Activated naive CD4-positive, alpha-beta T cell treated with anti-CD3 and anti-CD28 coated beads, Interleukin-2, amount 50 U/mL, for 72 hours (primary cell): ENCODE measurements at regions not wholly inside any gene's neighbourhood (a gene's known extent, or its start where the extent isn't known, plus 50 kb on each side); places are given as distances from the start of the nearest gene placed in this dataset.
"Not testable (repeated sequence)": the region's sequence is repeated elsewhere in the genome, so short reads cannot be mapped to it uniquely, and the experiment has no call there.

Experiments used
- ATAC-seq, 2 donors: fragments of 150-1000 bp; cut with Tn5 transposase; 2 replicates each; pipeline ENCODE4 v1.10.0; 2021; ENCODE audit warnings: mild to moderate bottlenecking in 2 of 2, moderate library complexity in 2 of 2
- DNase-seq, 2 donors: peaks; one replicate each; pipeline ENCODE4 v3.0.0; 2021 to 2022; ENCODE audit warnings: low spot score in 2 of 2
- H3K27ac Mint-ChIP-seq, 2 donors: one replicate each; pipeline ENCODE4 v1.8.0; 2022; ENCODE audit warnings: mild to moderate bottlenecking in 2 of 2, mixed read lengths in 2 of 2
- H3K36me3 Mint-ChIP-seq, 2 donors: one replicate each; pipeline ENCODE4 v1.8.0; 2022; ENCODE audit warnings: mixed read lengths in 2 of 2
- H3K9me3 Mint-ChIP-seq, 2 donors: one replicate each; pipeline ENCODE4 v1.8.0; 2022; ENCODE audit warnings: mixed read lengths in 2 of 2

GRCh38 chr2:42984617-42985016 lies 192.2 kb upstream of the HAAO start:
- DNase-seq (peak in 1 of 2 donors; percentile 47), ATAC-seq (no peak)
- Mint-ChIP-seq H3K36me3 (no peaks in the 10 kb centered on the region), H3K9me3 (no peaks in the 10 kb centered on the region), H3K27ac (no peak overlapping the region)

DNA sequence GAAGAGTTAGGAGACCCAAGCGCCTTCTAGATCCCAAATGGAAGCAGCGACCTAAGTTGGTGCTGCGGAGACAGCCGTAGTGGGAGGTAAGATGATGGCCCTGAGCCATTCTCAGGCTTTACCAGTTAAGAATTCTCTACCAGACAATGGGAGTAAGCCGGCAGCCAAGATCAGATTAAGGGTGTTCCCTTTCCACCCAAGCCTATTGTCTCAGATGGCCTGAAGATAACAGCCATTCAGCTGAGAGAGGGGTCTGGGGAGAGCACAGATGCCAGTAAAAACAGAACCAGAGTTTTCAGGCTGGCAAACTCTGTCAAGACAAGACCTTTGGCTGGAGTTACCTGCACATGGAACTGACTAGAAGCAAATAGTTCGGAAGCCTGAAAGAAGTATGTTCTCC lies 191.7 kb upstream of the HAAO start:
- H3K36me3 Mint-ChIP-seq, result no peaks in the 10 kb centered on the region
- H3K27ac Mint-ChIP-seq, result no peak overlapping the region
- ATAC-seq, result no peak
- no peak for DNase-seq
- no peaks in the 10 kb centered on the region for H3K9me3 Mint-ChIP-seq

GRCh38 chr2:42980764-42981416 lies 188.5 kb upstream of the HAAO start:
- peak in 1 of 2 donors; percentile 52 for DNase-seq
- Mint-ChIP-seq H3K9me3 (no peaks in the 10 kb centered on the region), H3K36me3 (no peaks in the 10 kb centered on the region), H3K27ac (no peak overlapping the region)
- ATAC-seq, result no peak

GRCh38 chr2:42979870-42980763 lies 187.7 kb upstream of the HAAO start:
- no peaks in the 10 kb centered on the region for H3K36me3 Mint-ChIP-seq
- ATAC-seq, result no peak

DNA sequence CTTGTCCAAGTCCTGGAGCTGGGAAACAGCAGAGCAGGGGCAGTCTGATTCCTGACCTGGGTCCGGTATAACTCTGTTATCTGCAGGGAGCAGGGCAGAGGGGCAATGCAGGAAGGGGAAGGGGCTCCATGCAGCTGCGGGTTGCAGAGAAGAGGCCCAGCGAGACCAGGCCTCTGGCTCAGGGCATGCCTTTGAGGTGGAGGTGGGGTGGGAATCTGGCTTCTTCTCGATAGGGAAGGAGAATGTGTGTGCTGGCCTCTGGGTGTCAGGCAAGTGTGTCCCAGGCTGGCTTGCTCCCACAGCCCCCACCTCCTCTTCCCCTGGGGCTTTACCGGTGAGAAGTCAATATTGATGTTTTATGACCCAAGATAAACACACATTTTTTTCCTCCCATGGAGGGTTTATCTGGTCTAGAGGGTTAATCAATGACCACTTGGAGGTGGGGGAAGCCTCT lies 187.1 kb upstream of the HAAO start:
- ATAC-seq, result no peak
- Mint-ChIP-seq H3K36me3 (no peaks in the 10 kb centered on the region), H3K27ac (no peak overlapping the region), H3K9me3 (no peaks in the 10 kb centered on the region)
- DNase-seq, result peak in 1 of 2 donors; percentile 51

More at GRCh38 chr2:42979870-42980763, 187.7 kb upstream of the HAAO start:
- DNase-seq, result peak in 1 of 2 donors; percentile 4
- H3K9me3 Mint-ChIP-seq, result no peaks in the 10 kb centered on the region
- H3K27ac Mint-ChIP-seq, result no peak overlapping the region

DNA sequence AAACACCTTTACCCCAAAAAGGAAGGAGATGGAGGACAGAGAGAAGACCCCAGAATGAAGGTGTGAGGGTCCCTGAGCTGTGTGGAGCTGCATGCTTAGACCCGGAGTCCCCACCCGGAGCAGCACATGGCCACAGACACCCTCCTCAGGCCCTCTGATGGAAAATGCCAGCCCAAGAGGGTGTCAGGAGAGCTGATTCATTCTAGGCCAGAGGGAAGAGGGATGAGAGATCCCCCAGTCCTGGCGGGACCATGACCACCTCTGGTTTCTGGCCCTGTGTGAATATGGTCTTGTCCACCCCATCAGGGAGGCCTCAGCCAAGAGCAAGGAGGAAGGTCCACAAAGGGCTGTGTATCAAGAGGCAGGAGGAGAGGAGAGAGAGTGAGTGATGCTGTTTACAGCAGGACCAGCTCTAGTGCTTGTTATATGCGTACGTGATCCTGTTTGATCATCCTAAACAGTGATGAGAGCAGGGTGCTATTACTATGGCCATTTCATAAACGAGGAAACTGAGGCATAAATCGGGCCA lies 186.6 kb upstream of the HAAO start:
- ATAC-seq (no peak), DNase-seq (peak in 1 of 2 donors; percentile 41)
- H3K36me3 Mint-ChIP-seq, result no peaks in the 10 kb centered on the region
- H3K27ac Mint-ChIP-seq, result no peak overlapping the region
- no peaks in the 10 kb centered on the region for H3K9me3 Mint-ChIP-seq

DNA sequence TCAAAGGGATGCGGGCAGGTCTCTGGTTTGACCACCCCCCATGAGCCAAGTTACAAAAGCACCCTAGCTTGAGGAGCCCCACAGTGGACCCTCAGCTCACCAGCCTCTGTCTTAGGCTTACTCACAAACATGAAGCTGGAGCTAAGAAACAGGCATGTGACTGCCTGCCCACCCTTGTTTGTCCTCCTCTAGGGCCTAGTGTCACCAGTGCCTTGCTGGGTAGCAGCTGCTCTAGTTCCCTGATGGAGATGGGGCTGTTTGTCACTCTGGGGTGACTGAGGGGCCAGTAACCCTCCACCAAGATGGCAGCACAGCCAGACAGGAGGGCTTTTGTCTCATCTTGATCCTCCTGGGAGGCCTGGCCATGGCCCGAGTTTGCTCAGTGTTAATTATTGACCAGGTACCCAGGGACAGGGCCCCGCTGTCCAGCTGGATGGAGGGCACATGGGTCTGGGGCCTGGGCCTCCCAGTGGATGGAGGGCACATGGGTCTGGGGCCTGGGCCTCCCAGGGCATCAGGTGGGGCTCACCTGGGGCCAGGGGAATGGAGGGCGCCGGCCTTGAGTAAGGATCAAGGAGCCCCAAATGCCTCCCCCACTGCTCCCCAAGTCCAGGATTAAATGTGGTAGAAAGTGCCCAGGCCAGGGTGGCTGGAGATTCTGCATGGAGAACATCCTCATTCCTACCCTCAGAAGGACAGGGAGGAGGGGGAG lies 185.9 kb upstream of the HAAO start:
- Mint-ChIP-seq H3K36me3 (no peaks in the 10 kb centered on the region), H3K9me3 (no peaks in the 10 kb centered on the region), H3K27ac (no peak overlapping the region)
- DNase-seq (peak in 1 of 2 donors; percentile 16), ATAC-seq (no peak)

DNA sequence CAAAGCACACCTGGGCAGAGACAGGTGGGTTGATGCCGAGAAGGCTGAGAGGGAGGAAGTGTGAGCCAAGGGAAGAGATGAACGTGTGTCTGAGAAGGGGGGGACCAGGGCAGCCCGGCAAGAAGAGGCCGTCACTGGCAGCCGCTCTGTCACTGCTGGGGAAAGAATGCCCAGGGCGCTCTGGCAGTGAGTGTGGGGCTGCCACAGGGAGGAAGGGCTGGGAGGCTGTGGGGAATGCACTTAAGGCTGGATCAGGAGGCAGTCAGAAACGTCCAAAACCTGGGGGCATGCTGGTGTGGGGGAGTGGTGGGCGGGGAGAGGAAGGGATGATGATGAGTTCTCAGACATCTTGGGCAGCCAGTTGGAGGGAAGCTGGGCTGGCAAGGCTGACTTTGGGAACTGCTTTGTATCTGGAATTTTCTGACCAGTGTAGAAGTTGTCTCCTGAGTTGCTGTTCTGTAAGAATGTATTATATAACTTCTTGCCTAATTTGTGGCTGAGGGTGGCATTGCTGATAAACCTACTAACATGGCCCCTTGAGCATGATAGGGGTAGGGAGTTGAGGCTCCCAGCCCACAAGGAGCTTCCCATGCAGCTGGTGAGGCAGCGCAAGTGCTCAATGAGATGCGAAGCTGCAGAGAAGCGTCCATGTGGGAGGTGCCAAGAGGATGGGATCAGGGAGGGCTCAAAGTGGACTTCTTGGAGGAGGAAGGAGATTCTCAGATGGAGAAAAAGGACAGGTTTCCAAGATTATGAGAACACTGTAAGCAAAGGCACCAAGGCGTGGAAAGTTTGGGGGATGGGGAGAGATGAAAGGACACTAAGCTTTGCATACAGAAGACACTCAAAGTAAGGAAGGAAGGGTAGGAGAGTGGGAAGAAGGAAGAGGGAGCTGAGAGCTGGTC lies 185.1 kb upstream of the HAAO start:
- H3K36me3 Mint-ChIP-seq, result no peaks in the 10 kb centered on the region
- peak in 1 of 2 donors; percentile 3 for DNase-seq
- no peaks in the 10 kb centered on the region for H3K9me3 Mint-ChIP-seq
- H3K27ac Mint-ChIP-seq, result no peak overlapping the region
- ATAC-seq, result no peak

DNA sequence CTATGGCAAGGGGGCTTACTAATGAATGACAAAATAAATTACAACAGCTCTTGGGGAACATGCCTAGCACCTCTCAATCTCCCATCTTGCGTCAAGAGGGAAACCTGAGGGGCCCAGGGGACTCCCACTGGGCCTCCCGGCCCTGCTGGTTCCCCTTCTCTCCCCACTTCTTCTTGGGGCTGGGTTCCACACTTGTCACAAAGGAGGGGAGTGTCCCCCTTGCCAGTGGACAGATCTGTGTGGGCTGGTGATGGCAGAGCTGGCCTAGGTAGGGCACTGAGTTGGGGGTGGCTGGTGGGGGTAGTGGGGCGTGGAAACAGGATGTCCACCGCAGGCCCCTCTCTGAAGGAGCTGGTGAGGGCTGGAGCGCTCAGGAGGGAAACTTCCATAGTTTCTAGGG lies 184.0 kb upstream of the HAAO start:
- H3K9me3 Mint-ChIP-seq, result no peaks in the 10 kb centered on the region
- no peaks in the 10 kb centered on the region for H3K36me3 Mint-ChIP-seq
- no peak for ATAC-seq
- DNase-seq, result no peak
- H3K27ac Mint-ChIP-seq, result no peak overlapping the region

DNA sequence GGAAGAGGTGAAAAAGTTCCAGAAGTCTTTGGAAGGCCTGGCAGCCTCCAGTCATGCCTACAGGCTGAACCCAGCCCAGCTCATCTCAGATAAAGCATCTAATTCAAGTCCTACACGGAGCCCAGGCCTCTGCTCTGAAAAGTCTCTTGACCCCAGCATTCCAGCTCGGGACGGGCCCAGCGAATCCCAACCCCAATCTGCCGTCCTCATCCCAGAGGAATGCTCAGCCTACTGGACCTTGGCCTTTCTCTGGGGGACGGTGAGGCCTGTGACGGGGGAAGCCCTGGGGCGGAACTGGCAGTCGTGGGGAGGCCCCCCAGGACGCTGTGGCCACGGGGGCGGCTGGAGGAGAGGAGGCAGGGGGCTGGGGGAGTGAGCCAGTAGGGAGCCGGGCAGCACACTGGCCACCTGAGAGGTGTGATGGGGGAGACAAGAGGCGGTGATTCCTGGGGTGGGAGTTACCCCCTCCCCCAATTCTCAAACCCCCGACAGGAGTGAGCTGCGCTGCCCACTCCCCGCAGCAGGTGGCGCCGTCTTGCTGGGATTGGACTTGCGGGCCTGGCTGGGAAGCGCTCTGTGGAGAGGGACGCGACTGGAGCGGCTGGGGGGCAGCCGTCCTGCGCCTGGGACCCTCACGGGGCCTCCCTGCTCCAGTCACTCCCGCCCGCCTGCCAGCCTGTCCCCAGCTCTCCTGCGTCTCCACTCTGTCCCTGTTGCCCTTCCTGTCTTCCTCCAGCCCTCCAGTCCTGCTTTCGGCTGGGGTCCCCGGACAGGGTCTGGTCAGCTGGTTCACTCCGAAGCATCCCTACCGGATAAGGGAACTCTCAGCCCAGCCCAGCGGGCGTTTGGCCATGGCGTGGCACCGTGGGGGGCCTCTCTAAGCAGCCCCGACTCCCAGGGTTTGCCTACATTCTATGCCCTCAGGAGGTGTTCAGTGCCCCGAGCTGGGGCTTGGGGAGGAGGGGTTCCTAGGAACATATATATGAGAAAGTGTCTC lies 182.6 kb upstream of the HAAO start:
- peak in 1 of 2 donors; percentile 71 for DNase-seq
- no peaks in the 10 kb centered on the region for H3K36me3 Mint-ChIP-seq
- H3K9me3 Mint-ChIP-seq, result no peaks in the 10 kb centered on the region
- H3K27ac Mint-ChIP-seq, result peak overlapping the region in 1 of 2 donors; percentile 17
- ATAC-seq, result peak in 1 of 2 donors; percentile 33

- Mint-ChIP-seq H3K27ac (peak overlapping the region in 1 of 2 donors; percentile 17), H3K36me3 (no peaks in the 10 kb centered on the region), H3K9me3 (no peaks in the 10 kb centered on the region)
- DNase-seq (no peak), ATAC-seq (no peak)
Observed at GRCh38 chr2:42974169-42974720, 181.9 kb upstream of the HAAO start.

GRCh38 chr2:42973726-42974125 lies 181.3 kb upstream of the HAAO start:
- Mint-ChIP-seq H3K36me3 (no peaks in the 10 kb centered on the region), H3K27ac (peak overlapping the region in 1 of 2 donors; percentile 17), H3K9me3 (no peaks in the 10 kb centered on the region)
- no peak for ATAC-seq
- DNase-seq, result no peak

DNA sequence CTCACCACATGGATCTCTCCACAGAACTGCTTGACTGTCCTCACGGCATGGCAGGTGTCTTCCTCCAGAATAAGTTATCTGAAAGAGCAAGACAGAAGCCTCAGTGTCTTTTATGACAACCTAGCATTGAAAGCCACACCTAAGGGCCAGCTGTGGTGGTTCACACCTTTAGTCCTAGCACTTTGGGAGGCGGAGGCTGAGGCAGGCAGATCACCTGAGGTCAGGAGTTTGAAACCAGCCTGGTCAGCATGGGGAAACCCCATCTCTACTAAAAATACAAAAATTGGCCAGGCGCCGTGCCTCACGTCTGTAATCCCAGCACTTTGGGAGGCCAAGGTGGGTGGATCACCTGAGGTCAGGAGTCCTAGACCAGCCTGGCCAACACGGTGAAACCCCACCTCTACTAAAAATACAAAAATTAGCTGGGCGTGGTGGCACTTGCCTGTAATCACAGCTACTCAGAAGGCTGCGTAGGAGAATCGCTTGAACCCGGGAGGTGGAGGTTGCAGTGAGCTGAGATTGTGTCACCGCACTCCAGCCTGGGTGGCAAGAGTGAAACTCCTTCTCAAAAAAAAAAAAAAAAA lies 180.6 kb upstream of the HAAO start:
- not testable (repeated sequence) for H3K9me3 Mint-ChIP-seq, H3K27ac Mint-ChIP-seq, DNase-seq, H3K36me3 Mint-ChIP-seq
- peak; percentile 28 to 44 for ATAC-seq

DNA sequence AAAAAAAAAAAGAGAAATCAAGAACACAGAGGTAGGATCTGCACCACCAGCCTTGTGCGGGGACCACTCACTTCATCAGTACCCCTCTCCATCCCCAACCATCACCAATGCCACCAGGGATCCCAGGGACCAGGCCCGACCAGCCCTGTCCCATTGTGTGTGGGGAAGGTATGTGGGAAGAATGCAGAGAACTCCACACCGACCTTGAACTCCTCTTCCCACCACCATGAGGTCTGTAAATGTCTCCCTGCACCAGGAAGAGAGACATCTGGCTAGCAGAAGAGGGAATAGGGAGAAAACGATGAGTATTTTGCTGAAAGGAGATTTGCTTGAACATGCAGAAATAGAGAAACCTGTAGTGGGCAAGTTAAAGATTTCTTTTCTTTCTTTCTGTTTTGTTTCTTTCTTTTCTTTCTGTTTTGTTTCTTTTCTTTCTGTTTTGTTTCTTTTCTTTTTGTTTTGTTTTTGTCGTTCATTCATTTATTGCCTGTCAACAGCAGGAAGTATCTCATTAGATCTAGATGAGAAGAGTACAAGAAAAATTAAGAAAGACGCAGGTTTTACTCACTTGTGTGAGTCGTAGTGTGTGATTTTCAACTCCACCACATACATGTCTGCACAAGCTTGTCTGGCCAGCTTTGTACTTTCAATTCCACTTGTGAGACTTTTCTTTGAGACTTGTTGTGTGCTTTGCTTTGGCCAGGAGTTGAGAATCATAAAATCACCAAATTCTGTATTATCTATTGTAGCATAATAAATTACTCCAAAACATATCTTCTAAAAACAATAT lies 179.8 kb upstream of the HAAO start:
- ATAC-seq (peak; percentile 52 to 87), DNase-seq (no peak)
- no peaks in the 10 kb centered on the region for H3K36me3 Mint-ChIP-seq
- no peak overlapping the region for H3K27ac Mint-ChIP-seq
- H3K9me3 Mint-ChIP-seq, result no peaks in the 10 kb centered on the region
